T follicular helper cell (primary cell): ENCODE measurements at regions not wholly inside any gene's neighbourhood (a gene's known extent, or its start where the extent isn't known, plus 50 kb on each side); places are given as distances from the start of the nearest gene placed in this dataset.

Experiments used
- DNase-seq: peaks from one replicate; pipeline ENCODE4 v3.0.0-alpha.2; 2020; ENCODE audit warnings: low read depth

- no peak for DNase-seq
These were observed 455.4 kb downstream of the EBF1 start for GRCh38 chr5:158644301-158644700.

- DNase-seq: no peak
These were observed 455.9 kb downstream of the EBF1 start for GRCh38 chr5:158643840-158644239.

GRCh38 chr5:158642879-158643278 is 456.8 kb downstream of the EBF1 start:
- DNase-seq: no peak

GRCh38 chr5:158641016-158641415 is 458.7 kb downstream of the EBF1 start:
- no peak for DNase-seq

- no peak for DNase-seq
These were observed 459.1 kb downstream of the EBF1 start for GRCh38 chr5:158640593-158640980.

GRCh38 chr5:158639881-158640592 is 459.7 kb downstream of the EBF1 start:
- DNase-seq: no peak

GRCh38 chr5:158638396-158638795 is 461.3 kb downstream of the EBF1 start:
- DNase-seq: no peak

- DNase-seq: no peak
These were observed 462.7 kb downstream of the EBF1 start for GRCh38 chr5:158637039-158637438.

GRCh38 chr5:158635565-158635964 is 464.2 kb downstream of the EBF1 start:
- DNase-seq: no peak

GRCh38 chr5:158634714-158635113 is 465.0 kb downstream of the EBF1 start:
- DNase-seq: no peak

GRCh38 chr5:158629591-158630312 is 470.0 kb downstream of the EBF1 start:
- DNase-seq: no peak

GRCh38 chr5:158626718-158627117 is 473.0 kb downstream of the EBF1 start:
- DNase-seq: no peak

- no peak for DNase-seq
These were observed 475.7 kb downstream of the EBF1 start for GRCh38 chr5:158623971-158624370.

- no peak for DNase-seq
These were observed 478.3 kb downstream of the EBF1 start for GRCh38 chr5:158621391-158621790.

- no peak for DNase-seq
These were observed 480.5 kb downstream of the EBF1 start for GRCh38 chr5:158619083-158619788.

- DNase-seq: no peak
These were observed 481.5 kb downstream of the EBF1 start for GRCh38 chr5:158618256-158618655.

GRCh38 chr5:158616707-158617106 is 483.0 kb downstream of the EBF1 start:
- DNase-seq: no peak

GRCh38 chr5:158614951-158615350 is 484.8 kb downstream of the EBF1 start:
- no peak for DNase-seq

GRCh38 chr5:158611581-158611980 is 488.1 kb downstream of the EBF1 start:
- DNase-seq: no peak

- no peak for DNase-seq
These were observed 489.7 kb downstream of the EBF1 start for GRCh38 chr5:158610051-158610415.

GRCh38 chr5:158609333-158610050 is 490.2 kb downstream of the EBF1 start:
- DNase-seq: no peak

- no peak for DNase-seq
These were observed 492.6 kb downstream of the EBF1 start for GRCh38 chr5:158607088-158607487.
